ENCODE measurements at regions not wholly inside any gene's neighbourhood (a gene's known extent, or its start where the extent isn't known, plus 50 kb on each side); places are given as distances from the start of the nearest gene placed in this dataset.

DNA sequence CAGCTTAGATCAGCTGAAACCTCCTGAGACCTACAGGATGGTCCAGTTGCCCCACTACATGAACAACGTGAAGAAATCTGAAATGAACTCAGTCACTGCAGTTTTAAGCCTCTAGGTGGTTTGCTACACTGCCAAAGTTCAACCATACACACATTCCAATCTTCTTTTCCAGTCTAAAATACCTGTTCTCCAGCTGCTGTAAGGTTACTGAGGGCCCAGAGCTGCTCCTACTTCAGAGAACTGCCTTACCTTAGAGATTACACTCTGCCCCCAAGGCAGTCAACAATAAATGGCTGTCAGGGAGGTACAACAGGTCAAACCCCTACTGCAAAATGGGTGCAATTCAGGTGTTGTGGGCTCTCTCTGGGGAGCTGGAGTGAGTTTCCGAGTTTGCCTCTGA lies 154.1 kb upstream of the MIR17HG start:
- in situ Hi-C loops (cut with HindIII; ENCODE audit: low sequenced_read_pairs), result no loop called here
- DNase-seq (ENCODE audit: low spot score), result no peak

DNA sequence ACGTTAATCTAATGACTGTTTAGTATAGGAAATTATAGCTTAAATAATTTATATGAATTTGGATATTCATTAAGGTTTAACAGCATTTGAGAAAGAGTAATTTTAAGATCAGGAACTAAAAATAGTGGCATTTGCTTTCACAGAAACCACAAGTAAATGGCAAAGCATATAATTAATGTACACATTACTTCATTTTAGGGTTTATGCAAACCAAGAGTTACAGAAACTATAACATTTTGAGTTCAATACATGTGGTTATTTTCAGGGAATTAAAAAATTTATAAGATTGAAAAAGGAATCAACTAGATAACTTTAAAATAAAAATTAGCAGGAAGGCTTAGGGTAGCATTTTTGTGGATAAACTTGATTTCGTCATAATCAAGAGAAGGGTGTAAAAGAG lies 151.7 kb upstream of the MIR17HG start:
- in situ Hi-C loops (cut with HindIII; ENCODE audit: low sequenced_read_pairs), result no loop called here
- DNase-seq (ENCODE audit: low spot score), result no peak

DNA sequence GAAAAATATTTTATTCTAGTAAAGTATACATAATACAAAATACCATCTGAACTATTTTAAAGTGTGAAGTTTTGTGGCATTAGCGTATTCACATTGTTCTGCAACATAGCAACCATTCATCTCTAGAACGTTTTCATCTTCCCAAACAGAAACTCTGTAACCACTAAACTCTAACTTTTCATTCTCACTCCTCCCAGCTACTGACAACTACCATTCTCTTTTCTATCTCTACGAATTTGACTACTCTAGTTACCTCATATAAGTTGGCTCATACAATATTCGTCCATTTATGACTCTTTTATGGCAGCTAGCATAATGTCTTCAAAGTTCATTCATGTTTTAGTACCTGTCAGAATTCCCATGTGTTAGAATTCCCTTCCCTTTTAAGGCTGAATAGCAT lies 150.5 kb upstream of the MIR17HG start:
- in situ Hi-C loops (cut with HindIII; ENCODE audit: low sequenced_read_pairs), result no loop called here

DNA sequence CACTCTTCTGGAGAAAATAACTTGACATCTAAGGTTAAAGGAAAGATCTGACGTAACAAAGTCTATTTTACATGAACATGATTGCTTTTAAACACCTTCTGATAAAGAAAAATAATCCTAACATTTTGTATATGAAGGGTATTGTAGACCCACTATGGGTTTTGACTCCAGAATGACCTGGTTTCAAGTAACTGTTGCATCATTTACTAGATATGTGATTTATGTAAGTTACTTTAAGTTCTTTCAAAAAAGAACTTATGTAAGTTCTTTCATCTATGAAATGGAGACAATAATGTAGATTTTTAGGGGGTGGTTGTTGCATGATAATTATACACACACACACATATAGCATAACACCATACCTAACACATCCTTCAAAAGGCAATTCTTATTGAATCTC lies 147.6 kb upstream of the MIR17HG start:
- in situ Hi-C loops (cut with HindIII; ENCODE audit: low sequenced_read_pairs), result no loop called here
- DNase-seq (ENCODE audit: low spot score), result no peak

More for the DNA sequence above, 150.5 kb upstream of the MIR17HG start:
- DNase-seq (ENCODE audit: low spot score), result no peak

DNA sequence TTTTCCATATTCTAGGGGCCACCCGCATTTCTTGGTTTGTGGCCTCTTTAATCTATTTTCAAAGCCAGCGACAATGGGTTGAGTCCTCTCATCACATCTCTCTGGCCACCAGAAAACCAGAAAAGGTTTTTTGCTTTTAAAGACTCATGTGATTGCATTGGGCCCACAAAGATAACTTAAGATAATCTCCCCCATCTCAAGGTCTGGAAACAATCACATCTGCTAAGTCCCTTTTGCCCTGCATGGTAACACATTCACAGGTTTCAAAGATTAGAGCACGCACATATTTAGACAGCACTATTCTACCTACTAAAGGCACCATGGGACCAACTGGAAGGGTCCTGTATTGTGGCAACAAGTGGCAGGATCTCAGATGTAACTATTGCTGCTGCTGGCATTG lies 147.0 kb upstream of the MIR17HG start:
- in situ Hi-C loops (cut with HindIII; ENCODE audit: low sequenced_read_pairs), result no loop called here
- no peak for DNase-seq (ENCODE audit: low spot score)

DNA sequence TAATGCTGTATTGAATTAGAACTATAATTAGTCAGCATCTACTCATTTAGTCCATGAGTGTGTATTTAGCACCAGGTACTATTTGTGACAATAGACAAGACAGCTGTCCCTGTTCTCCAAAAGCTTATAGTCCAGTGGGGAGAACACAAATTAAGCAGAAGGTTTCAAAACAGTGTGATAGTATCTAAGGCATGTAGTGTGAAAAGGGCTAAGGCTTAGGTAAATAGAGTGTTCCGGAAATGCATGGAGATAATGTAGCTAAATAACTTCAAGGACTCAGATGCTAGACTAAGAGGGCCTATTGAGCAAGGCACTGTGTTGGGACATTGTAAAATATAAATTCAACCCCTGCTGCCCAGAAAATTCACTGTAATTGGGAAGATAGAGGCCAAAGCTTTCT lies 144.1 kb upstream of the MIR17HG start:
- peak; percentile 33 for DNase-seq (ENCODE audit: low spot score)
- in situ Hi-C loops (cut with HindIII; ENCODE audit: low sequenced_read_pairs), result no loop called here

DNA sequence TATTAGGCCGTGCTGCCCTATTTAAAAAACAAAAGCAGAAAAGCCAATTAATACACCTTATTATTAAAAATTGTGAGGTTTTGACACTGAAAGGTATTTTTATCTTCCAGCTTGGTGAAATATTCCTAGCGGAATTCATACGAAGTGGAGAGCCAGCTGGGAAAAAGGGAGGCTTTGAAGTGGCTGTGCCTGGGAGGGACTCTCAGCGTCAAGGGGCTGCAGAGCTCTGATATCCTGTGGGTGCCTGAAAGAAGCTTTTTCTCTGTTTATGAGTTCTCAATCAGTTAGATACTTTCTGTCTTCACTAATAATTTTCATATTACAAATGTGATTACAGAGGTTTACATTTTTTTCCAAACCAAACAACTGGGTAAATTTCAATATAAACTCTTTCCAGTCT lies 140.2 kb upstream of the MIR17HG start:
- in situ Hi-C loops (cut with HindIII; ENCODE audit: low sequenced_read_pairs), result no loop called here
- DNase-seq (ENCODE audit: low spot score), result no peak

DNA sequence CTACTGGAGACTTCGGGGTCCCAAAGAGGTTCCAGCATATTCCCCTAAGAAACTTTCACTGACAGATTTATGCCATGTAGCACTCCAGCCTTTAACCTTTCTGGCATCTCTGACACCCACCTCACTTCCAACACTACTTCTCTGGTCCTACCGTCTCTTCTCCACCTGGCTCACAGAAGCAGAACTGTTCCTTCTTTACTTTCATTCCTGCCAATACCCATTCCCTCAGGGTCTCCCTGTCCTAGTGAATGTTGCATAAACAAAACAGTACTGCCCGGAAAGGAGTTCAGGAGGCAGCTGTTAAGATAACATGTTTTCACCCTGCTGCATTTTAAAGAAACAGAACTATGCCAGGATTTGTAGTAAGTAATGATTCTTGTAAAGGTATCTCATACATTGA lies 136.0 kb upstream of the MIR17HG start:
- in situ Hi-C loops (cut with HindIII; ENCODE audit: low sequenced_read_pairs), result no loop called here
- DNase-seq (ENCODE audit: low spot score), result no peak

DNA sequence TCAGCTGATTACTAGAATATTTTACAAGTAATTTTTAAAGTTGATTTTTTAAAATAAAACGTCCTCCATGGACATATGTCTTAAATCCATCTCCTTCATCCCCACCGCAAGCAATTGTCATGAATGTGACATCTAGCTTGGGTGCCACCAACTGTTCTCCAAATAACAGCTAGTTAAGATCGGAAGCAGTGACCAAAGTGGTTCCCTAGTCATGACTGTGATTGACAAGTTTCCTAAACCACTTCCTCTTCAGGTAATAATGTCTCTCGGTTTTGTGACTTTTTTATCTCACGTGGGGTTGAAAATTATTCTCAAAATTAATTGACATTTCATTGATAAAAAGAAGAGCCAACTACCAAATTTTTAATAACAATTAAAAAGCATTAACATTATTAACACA lies 135.3 kb upstream of the MIR17HG start:
- DNase-seq (ENCODE audit: low spot score), result no peak
- in situ Hi-C loops (cut with HindIII; ENCODE audit: low sequenced_read_pairs), result no loop called here

DNA sequence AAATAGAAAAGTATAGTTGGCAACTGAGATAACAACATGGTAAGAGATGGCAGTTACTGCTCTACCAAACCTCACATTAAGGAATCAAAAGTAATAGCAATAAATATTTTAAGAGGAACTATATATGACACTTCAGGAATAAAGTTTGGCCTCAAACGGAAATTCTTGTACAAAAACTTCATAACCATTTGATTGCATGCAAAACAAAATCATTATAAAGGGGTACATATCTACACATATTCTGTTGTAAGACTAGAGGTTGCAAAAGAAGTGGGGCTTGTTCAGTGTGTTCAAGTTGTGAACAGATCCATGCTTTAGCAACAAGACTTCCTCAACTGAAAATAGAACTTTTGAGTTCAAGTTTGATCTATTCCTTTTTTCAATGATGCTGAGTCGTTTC lies 133.5 kb upstream of the MIR17HG start:
- no peak for DNase-seq (ENCODE audit: low spot score)
- in situ Hi-C loops (cut with HindIII; ENCODE audit: low sequenced_read_pairs), result no loop called here

DNA sequence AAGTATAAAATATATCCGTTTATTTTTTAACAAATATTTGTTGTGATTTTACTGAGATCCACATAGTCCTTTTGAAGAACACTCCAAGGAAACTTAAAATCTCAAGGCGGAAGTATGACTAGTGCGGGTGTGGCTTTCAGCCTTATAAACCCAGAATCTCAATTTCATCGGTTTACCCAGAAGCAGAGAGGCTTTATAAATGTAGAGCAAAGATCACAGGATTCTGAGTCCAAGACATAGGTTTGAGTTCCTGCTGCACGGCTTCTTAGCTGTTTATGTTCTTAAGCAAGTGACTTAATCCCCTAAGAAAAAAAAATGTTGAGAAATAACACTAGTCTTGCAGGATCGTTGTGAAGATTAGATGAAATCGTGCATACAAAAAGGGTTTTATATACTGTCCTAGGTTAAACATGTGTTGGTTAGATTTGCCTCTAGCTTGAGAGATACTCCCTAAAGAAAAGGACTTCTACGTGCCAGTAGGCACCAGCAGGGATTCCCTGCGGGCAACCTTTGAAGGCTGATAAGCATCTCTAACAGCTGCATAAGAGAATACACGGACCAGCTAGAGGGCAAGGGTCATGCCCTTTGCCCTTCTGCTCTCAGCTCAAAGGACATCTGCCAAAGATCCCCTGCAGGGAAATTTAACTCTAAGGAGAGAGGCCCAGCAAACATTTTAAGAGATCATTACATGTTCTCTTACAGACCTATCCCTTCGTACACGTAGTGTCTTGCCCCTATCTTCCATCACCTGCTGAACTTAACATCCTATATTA lies 130.4 kb upstream of the MIR17HG start:
- in situ Hi-C loops (cut with HindIII; ENCODE audit: low sequenced_read_pairs), result no loop called here
- no peak for DNase-seq (ENCODE audit: low spot score)

DNA sequence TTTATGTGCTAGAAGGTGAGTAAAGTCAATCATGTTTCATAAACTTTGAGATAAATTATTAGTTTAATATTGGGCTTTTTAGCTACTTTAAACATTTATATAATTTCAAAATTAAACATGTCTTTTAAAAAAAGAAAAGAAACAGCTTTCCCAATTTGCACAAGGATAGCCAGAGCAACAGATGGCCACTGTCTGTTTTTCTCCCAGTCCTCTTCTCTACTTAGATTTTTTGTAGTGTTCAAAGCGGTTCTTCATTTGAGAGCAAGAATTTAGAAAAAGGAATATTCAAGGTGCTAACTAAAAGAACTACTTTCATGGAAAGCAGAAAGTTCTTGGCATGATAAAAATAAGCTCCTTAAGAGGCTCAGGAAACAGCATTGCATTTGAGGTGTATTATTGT lies 128.3 kb upstream of the MIR17HG start:
- DNase-seq (ENCODE audit: low spot score), result no peak
- in situ Hi-C loops (cut with HindIII; ENCODE audit: low sequenced_read_pairs), result no loop called here

DNA sequence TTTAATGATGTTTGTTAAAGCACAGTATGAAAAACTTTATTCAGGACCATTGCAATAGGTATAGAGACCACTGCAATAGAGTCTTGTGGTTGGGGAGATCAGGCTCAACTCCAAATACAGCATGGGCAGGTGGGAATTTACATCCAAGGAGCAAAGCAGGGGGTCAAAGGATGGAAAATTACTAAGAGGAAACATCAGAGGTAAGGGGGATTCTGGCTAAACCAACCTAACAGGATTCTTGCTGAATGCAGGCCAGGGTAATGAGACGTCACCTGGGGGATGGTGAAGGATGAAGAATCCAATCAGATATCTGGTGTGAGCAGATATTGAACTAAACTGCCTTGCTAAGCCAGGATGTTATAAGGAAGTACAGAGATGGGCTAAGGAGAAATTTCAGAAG lies 126.6 kb upstream of the MIR17HG start:
- no peak for DNase-seq (ENCODE audit: low spot score)
- in situ Hi-C loops (cut with HindIII; ENCODE audit: low sequenced_read_pairs), result no loop called here

DNA sequence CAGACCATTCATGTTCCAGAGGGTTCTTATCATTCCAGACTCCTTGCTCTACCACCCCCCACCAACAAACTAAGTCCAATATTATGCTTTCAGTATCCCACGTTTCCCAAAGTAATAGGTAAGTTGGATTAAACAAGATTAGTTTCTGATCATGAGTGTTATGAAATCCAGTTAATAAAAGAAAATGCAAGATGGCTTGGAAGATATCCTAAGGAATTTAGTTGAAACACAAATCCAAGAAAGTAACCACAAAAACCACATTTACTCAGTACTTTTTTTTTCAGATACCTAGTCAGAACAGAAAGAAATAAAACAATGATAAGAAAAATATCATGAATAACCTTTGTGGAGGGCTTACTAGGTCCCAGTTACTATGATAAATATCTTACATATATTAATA lies 119.4 kb upstream of the MIR17HG start:
- DNase-seq (ENCODE audit: low spot score), result no peak
- in situ Hi-C loops (cut with HindIII; ENCODE audit: low sequenced_read_pairs), result no loop called here

DNA sequence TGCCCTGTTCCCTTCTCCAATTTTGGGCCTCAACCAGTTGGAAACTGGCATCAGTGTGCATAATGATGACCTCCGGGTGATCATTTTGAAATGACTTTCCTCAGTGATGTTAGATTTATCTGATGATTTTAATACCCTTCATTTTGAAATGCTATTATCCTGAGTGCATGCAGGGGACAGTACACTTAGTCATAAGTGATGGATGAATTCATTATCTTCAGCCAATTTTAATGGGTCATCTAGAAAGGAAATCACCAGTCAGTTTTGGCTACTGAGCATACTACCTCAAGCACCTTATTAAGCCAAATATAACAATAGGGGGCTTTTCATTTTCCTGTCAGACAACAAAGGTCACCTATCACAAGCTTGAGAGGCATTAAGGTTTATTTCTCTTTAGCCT lies 118.5 kb upstream of the MIR17HG start:
- in situ Hi-C loops (cut with HindIII; ENCODE audit: low sequenced_read_pairs), result no loop called here
- no peak for DNase-seq (ENCODE audit: low spot score)

DNA sequence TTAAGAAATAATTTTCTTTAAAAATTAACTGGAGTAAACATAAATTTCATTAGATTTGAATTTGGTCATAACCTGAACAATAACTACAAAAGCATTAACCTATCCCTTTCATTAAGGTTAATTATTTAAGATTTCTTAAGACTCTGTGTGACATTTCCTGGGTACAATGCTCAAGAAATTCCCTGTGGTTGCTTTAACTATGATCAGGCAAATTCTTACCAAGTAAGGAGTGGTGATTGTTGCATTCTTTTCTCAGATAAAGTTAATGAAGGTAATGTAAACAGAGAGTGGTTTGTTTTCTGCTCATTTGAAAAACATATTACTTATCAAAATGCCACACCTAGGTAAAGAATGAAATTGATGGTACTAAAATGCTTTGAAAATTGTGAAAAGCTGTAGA lies 114.8 kb upstream of the MIR17HG start:
- no peak for DNase-seq (ENCODE audit: low spot score)
- in situ Hi-C loops (cut with HindIII; ENCODE audit: low sequenced_read_pairs), result no loop called here

DNA sequence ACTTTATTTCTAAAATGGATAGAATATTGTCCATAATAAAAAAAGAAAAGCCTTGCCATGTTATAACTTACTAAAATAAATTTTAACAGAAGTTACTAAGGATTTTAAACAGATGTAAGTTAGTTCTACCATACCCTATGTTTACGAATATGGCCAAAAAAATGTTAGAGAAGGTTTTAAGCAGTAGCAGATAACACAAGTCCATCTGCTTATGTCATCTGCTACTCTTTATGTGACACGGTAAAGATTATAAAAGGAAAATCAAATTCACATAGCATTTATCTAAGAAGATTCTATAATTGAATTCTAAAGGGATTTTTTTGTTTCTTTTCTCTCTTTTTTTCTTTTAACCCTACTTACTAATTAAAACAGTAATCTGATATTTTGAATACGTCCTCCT lies 114.2 kb upstream of the MIR17HG start:
- DNase-seq (ENCODE audit: low spot score), result no peak
- in situ Hi-C loops (cut with HindIII; ENCODE audit: low sequenced_read_pairs), result no loop called here

DNA sequence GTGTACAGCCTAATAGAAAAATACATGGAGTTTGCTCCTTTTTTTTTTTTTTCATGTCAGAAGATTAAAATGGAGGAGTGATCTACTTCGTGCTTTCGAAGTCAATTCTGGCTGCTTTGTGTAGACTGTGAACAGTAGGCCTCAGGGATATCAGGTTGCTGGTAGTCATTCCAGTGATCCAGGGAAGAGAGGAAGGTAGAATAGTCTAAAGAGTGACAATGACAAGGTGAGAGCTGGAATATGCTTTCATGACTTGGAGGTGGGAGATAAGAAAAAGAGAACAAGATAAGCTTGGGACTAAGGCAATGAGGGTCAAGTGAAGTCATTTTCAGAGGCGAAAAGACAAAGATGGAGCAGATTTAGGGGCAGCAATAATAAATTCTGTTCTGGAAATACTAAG lies 111.3 kb upstream of the MIR17HG start:
- no peak for DNase-seq (ENCODE audit: low spot score)
- in situ Hi-C loops (cut with HindIII; ENCODE audit: low sequenced_read_pairs), result loop anchor here (5.0 kb wide), 1 partner anchor 69 kb away; no protein-coding TSS in a partner anchor

DNA sequence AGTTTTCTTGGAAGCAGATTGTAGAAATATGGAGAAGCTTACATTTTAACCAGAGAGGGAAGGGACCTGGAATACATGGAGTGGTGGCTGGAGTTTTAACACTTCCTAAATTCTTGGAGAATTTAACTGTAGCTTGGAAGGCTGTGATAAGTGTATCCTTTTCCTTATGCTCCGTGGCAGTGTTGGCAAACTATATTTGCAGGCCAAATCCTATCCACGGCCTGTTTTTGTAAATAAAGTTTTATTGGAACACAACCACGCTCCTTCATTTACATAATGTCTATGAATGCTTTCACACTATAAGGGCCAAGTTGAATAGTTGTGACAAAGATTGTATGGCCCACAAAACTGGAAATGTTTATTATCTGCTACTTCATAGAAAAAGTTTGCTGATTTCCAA lies 110.6 kb upstream of the MIR17HG start:
- in situ Hi-C loops (cut with HindIII; ENCODE audit: low sequenced_read_pairs), result loop anchor here (5.0 kb wide), 1 partner anchor 70 kb away; no protein-coding TSS in a partner anchor

DNA sequence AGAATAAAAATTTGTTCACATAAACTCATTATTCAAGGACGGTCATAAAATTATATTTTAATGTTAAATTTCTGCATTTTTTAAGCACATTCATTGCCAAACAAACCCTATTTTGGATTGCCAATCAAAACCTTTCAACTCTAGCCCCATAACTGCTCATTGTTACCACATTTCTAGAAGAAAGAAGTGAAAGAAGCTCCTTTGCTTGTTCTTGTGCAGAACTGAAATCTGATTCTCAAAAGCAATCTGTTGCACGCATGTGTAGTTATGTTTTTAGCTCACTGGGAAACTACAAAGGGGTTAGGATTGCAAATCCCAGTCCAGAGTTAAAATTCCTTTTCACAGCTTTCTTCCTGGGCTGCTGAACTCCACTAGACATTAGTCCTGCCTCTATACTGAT lies 109.5 kb upstream of the MIR17HG start:
- in situ Hi-C loops (cut with HindIII; ENCODE audit: low sequenced_read_pairs), result loop anchor here (5.0 kb wide), 1 partner anchor 71 kb away; no protein-coding TSS in a partner anchor

More for the DNA sequence above, 110.6 kb upstream of the MIR17HG start:
- no peak for DNase-seq (ENCODE audit: low spot score)

DNA sequence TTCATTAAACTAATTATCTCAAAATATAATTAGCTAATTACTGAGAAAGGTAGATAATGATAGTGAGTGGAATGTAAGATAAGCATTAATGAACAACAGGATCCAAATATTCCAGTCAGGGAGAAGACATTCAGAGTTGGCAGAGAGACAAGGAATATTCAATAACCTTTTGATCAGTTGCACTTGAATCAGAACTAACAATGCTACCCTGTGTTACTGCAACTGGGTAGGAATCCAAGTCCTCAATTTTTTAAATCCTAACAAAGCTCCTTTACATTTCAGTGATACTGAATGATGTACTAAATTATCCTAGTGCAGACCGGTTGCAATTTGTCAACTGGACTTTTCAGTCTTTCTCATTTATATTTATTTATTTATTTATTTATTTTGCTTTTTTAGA lies 107.1 kb upstream of the MIR17HG start:
- in situ Hi-C loops (cut with HindIII; ENCODE audit: low sequenced_read_pairs), result no loop called here

More for the DNA sequence above, 109.5 kb upstream of the MIR17HG start:
- DNase-seq (ENCODE audit: low spot score), result no peak

More for the DNA sequence above, 107.1 kb upstream of the MIR17HG start:
- DNase-seq (ENCODE audit: low spot score), result no peak
